MM.1S (cell line): ENCODE measurements at regions not wholly inside any gene's neighbourhood (a gene's known extent, or its start where the extent isn't known, plus 50 kb on each side); places are given as distances from the start of the nearest gene placed in this dataset.

Source experiments
- DNase-seq: peaks from one replicate; pipeline ENCODE4 v3.0.0-alpha.2; 2015
- H2AFZ ChIP-seq: fragments of 300-600 bp; sonication (generic); 2 replicates; pipeline ENCODE4 v1.6.0; 2016; ENCODE audit warnings: antibody characterized with exemption, low read length
- H3F3A ChIP-seq: fragments of 300-600 bp; sonication (generic); 2 replicates; pipeline ENCODE4 v1.6.1; 2016; ENCODE audit warnings: mild to moderate bottlenecking, antibody characterized with exemption, low read length, moderate library complexity, mixed read lengths; ENCODE audit not compliant: insufficient read depth
- H3K27ac ChIP-seq: fragments of 300-600 bp; sonication (generic); 2 replicates; pipeline ENCODE4 v1.5.1; 2016; ENCODE audit warnings: mild to moderate bottlenecking, low read length
- H3K27me3 ChIP-seq: fragments of 300-600 bp; sonication (generic); replicated peaks from 2 replicates; pipeline ENCODE4 v1.6.0; 2016; ENCODE audit warnings: low read length; ENCODE audit not compliant: insufficient read depth
- H3K36me3 ChIP-seq: fragments of 300-600 bp; sonication (generic); replicated peaks from 2 replicates; pipeline ENCODE4 v1.6.1; 2016; ENCODE audit warnings: mild to moderate bottlenecking, low read length, mixed read lengths; ENCODE audit not compliant: insufficient read depth
- H3K4me1 ChIP-seq: fragments of 300-600 bp; sonication (generic); 2 replicates; pipeline ENCODE4 v1.6.1; 2016; ENCODE audit warnings: low read length, mixed read lengths
- H3K4me2 ChIP-seq: fragments of 300-600 bp; sonication (generic); 2 replicates; pipeline ENCODE4 v1.6.0; 2016; ENCODE audit warnings: low read depth, low read length
- H3K4me3 ChIP-seq: fragments of 300-600 bp; sonication (generic); 2 replicates; pipeline ENCODE4 v1.5.1; 2016; ENCODE audit warnings: low read length, mixed read lengths
- H3K79me2 ChIP-seq: fragments of 300-600 bp; sonication (generic); 2 replicates; pipeline ENCODE4 v1.6.1; 2016; ENCODE audit warnings: mixed run types, low read length, mixed read lengths
- H3K9ac ChIP-seq: fragments of 300-600 bp; sonication (generic); 2 replicates; pipeline ENCODE4 v1.6.1; 2016; ENCODE audit warnings: low read length, mixed read lengths
- H3K9me2 ChIP-seq: fragments of 300-600 bp; sonication (generic); replicated peaks from 2 replicates; pipeline ENCODE4 v1.6.1; 2016; ENCODE audit warnings: mild to moderate bottlenecking, low read length, mixed read lengths; ENCODE audit not compliant: insufficient read depth
- H3K9me3 ChIP-seq: fragments of 300-600 bp; sonication (generic); replicated peaks from 2 replicates; pipeline ENCODE4 v1.6.1; 2016; ENCODE audit warnings: mild to moderate bottlenecking, low read length, mixed read lengths; ENCODE audit not compliant: insufficient read depth
- H4K20me1 ChIP-seq: fragments of 300-600 bp; sonication (generic); 2 replicates; pipeline ENCODE4 v1.6.1; 2016; ENCODE audit warnings: mild to moderate bottlenecking, low read length, moderate library complexity, mixed read lengths; ENCODE audit not compliant: insufficient read depth
- EZH2 ChIP-seq: fragments of 300-600 bp; sonication (generic); optimal IDR thresholded peaks from 2 replicates; pipeline ENCODE3; 2017; ENCODE audit warnings: low read depth, mild to moderate bottlenecking, antibody characterized with exemption, low read length, mixed read lengths
- EZH2phosphoT487 ChIP-seq: fragments of 300-600 bp; sonication (generic); IDR thresholded peaks from 2 replicates; pipeline ENCODE4 v1.6.1; 2018; ENCODE audit warnings: antibody characterized with exemption, low read length
- TF ChIP-seq, protein P1 (sequence below): fragments of 300-600 bp; sonication (generic); IDR thresholded peaks from 2 replicates; pipeline ENCODE4 v1.5.1; 2016; ENCODE audit warnings: antibody characterized with exemption, low read length, mixed read lengths

DNA sequence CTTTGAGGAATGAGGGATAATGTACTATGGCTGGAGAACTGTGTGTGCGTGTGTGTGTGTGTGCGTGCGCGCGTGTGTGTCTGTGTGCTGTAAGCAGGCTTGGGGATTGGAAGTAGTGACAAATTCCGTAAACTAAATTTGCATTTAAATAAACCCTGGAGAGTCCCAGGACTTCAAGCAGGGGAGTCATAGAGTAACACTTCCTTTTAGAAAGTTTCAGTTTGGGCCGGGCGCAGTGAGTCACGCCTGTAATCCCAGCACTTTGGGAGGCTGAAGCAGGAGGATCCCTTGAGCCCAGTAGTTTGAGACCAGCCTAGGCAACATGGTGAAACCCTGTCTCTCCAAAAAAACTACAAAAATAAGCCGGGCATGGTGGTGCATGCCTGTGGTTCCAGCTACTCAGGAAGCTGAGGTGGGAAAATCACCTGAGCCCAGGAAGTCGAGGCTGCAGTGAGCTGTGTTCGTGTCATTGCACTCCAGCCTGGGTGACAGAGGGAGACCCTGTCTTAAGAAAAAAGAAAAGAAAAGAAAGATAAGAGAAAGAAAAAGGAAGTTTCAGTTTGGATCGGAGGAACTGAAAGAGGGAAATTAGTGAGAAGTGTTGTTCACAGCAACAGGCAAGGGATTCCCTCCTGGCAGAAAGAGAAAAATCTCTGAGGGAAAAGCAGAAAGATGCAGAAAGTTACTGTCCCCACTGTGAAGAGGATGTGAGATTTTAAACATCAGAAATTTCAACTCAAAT lies 222.7 kb upstream of the SOX5 start:
- H3K27me3 ChIP-seq = no peaks in the 10 kb centered on the region
- H3K9me3 ChIP-seq = no peaks in the 10 kb centered on the region
- no peaks in the 10 kb centered on the region for H4K20me1 ChIP-seq
- H3K4me1 ChIP-seq = peaks cover 42% of the 10 kb centered on the region
- H3K9ac ChIP-seq = peak overlapping the region; percentile 14; the same call in 1 of the 2 replicates
- TF ChIP-seq, protein P1, sequence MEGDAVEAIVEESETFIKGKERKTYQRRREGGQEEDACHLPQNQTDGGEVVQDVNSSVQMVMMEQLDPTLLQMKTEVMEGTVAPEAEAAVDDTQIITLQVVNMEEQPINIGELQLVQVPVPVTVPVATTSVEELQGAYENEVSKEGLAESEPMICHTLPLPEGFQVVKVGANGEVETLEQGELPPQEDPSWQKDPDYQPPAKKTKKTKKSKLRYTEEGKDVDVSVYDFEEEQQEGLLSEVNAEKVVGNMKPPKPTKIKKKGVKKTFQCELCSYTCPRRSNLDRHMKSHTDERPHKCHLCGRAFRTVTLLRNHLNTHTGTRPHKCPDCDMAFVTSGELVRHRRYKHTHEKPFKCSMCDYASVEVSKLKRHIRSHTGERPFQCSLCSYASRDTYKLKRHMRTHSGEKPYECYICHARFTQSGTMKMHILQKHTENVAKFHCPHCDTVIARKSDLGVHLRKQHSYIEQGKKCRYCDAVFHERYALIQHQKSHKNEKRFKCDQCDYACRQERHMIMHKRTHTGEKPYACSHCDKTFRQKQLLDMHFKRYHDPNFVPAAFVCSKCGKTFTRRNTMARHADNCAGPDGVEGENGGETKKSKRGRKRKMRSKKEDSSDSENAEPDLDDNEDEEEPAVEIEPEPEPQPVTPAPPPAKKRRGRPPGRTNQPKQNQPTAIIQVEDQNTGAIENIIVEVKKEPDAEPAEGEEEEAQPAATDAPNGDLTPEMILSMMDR = no peak
- TF ChIP-seq EZH2phosphoT487 (no peak), EZH2 (no peak)
- peak overlapping the region; percentile 71 for H3K4me2 ChIP-seq
- peak; percentile 51 for DNase-seq
- H3K9me2 ChIP-seq = no peaks in the 10 kb centered on the region
- peak overlapping the region; percentile 36 for H3K4me3 ChIP-seq
- peaks cover 15% of the 10 kb centered on the region for H3F3A ChIP-seq
- no peaks in the 10 kb centered on the region for H3K79me2 ChIP-seq
- peak overlapping the region; percentile 59; the same call in 1 of the 2 replicates for H3K27ac ChIP-seq
- H2AFZ ChIP-seq = peak overlapping the region; percentile 30
- H3K36me3 ChIP-seq = no peaks in the 10 kb centered on the region

GRCh38 chr12:24155042-24155441 lies 205.6 kb upstream of the SOX5 start:
- Histone ChIP-seq H3K4me1 (no peaks in the 10 kb centered on the region), H3F3A (no peaks in the 10 kb centered on the region)

GRCh38 chr12:24153079-24153478 lies 203.6 kb upstream of the SOX5 start:
- H3K9me3 ChIP-seq = no peaks in the 10 kb centered on the region
- H3F3A ChIP-seq = no peaks in the 10 kb centered on the region
- H3K79me2 ChIP-seq = no peaks in the 10 kb centered on the region
- no peak for DNase-seq
- no peaks in the 10 kb centered on the region for H3K4me1 ChIP-seq
- H4K20me1 ChIP-seq = no peaks in the 10 kb centered on the region
- no peak overlapping the region for H3K27ac ChIP-seq
- no peak overlapping the region for H3K4me3 ChIP-seq
- no peak overlapping the region for H2AFZ ChIP-seq
- H3K4me2 ChIP-seq = no peak overlapping the region
- no peaks in the 10 kb centered on the region for H3K27me3 ChIP-seq
- no peak overlapping the region for H3K9ac ChIP-seq
- TF ChIP-seq EZH2 = no peak
- TF ChIP-seq EZH2phosphoT487 = no peak
- TF ChIP-seq, protein P1 = no peak
- no peaks in the 10 kb centered on the region for H3K36me3 ChIP-seq
- no peaks in the 10 kb centered on the region for H3K9me2 ChIP-seq

More at GRCh38 chr12:24155042-24155441, 205.6 kb upstream of the SOX5 start:
- no peaks in the 10 kb centered on the region for H3K27me3 ChIP-seq
- H3K4me2 ChIP-seq = no peak overlapping the region
- no peaks in the 10 kb centered on the region for H3K9me2 ChIP-seq
- no peak for DNase-seq
- no peak overlapping the region for H3K27ac ChIP-seq
- H3K9me3 ChIP-seq = no peaks in the 10 kb centered on the region
- no peaks in the 10 kb centered on the region for H4K20me1 ChIP-seq
- no peak overlapping the region for H3K4me3 ChIP-seq
- no peaks in the 10 kb centered on the region for H3K36me3 ChIP-seq
- H3K9ac ChIP-seq = no peak overlapping the region
- H3K79me2 ChIP-seq = no peaks in the 10 kb centered on the region
- TF ChIP-seq EZH2 = no peak
- TF ChIP-seq, protein P1 = no peak
- H2AFZ ChIP-seq = no peak overlapping the region
